ENCODE measurements at regions not wholly inside any gene's neighbourhood (a gene's known extent, or its start where the extent isn't known, plus 50 kb on each side); places are given as distances from the start of the nearest gene placed in this dataset.
A peak's percentile ranks its signal among the peaks of the same experiment; 100 is the strongest.

DNA sequence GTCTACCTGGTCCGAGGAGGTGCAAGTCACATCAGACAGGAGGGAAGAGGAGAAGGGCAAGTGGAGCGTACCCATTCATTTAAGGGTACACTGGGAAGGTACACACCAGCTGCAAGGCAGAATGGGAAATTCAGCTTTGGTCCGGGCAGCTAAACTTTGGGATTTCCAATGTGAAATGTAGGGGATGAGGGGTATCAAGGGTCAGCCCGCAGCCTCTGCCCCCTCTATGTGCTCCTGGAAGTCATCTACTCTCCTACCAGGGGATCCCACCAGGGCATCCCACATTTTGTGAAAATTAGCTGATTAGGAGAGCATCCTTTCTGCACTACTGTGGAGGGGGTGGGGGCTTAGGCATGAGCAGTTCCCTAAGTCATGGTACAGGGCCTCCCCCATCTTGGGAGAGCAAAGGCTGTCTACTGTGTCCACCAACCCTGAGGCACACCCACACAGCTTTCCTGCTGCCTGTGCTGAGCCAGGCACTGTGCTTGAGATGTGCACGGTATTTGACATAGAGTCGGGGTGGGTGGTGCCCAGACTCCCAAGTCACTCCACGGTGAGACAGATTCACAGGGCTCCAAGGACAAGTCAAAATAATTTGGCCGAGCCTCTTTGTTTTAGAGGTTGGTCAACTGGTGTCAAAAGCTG, 189.1 kb upstream of the SULF2 start:
- Histone ChIP-seq H3K4me1 (peaks cover 14% of the 10 kb centered on the region), H3K27ac (no peak overlapping the region), H3K36me3 (no peaks in the 10 kb centered on the region), H3K4me2 (no peak overlapping the region), H4K20me1 (ENCODE audit: low read depth) (no peaks in the 10 kb centered on the region), H3K27me3 (peaks cover 17% of the 10 kb centered on the region), H2AFZ (replicated peaks) (no peak overlapping the region), H3K79me2 (ENCODE audit: low read depth) (no peaks in the 10 kb centered on the region), H3K9me3 (ENCODE audit: low read depth) (no peaks in the 10 kb centered on the region), H3F3A (ENCODE audit: low read depth) (peaks cover 6% of the 10 kb centered on the region), H3K9ac (no peak overlapping the region), H3K4me3 (no peak overlapping the region)
- Mint-ChIP-seq H3K4me3 (peak overlapping the region; percentile 67), H3K9me3 (no peaks in the 10 kb centered on the region), H3K36me3 (no peaks in the 10 kb centered on the region), H3K27me3 (ENCODE audit: insufficient read depth, low read depth) (peaks cover 24% of the 10 kb centered on the region), H3K27ac (peak overlapping the region; percentile 86), H3K4me1 (peaks cover 93% of the 10 kb centered on the region)
- no peak for DNase-seq (ENCODE audit: low spot score)
- TF ChIP-seq CTCF (IDR thresholded peaks at IDR 0.05) (no peak), EZH2 (IDR thresholded peaks at IDR 0.05) (no peak), EZH2phosphoT487 (IDR thresholded peaks at IDR 0.05) (no peak)

- no peak overlapping the region for H3K9ac ChIP-seq
- no peaks in the 10 kb centered on the region for H3K79me2 ChIP-seq (ENCODE audit: low read depth)
- no peak overlapping the region for H3K4me2 ChIP-seq
- H3K36me3 Mint-ChIP-seq, result no peaks in the 10 kb centered on the region
- peaks cover under 1% of the 10 kb centered on the region for H3F3A ChIP-seq (ENCODE audit: low read depth)
- no peaks in the 10 kb centered on the region for H3K9me3 ChIP-seq (ENCODE audit: low read depth)
- peak overlapping the region; percentile 67 for H3K4me3 Mint-ChIP-seq
- peak overlapping the region; percentile 86 for H3K27ac Mint-ChIP-seq
- no peak overlapping the region for H3K4me3 ChIP-seq
- peaks cover 89% of the 10 kb centered on the region for H3K4me1 Mint-ChIP-seq
- no peak overlapping the region for H3K27ac ChIP-seq
- peak; percentile 81 for DNase-seq (ENCODE audit: low spot score)
- no peak overlapping the region for H2AFZ ChIP-seq (replicated peaks)
- peaks cover 21% of the 10 kb centered on the region for H3K27me3 Mint-ChIP-seq (ENCODE audit: insufficient read depth, low read depth)
- no peaks in the 10 kb centered on the region for H3K36me3 ChIP-seq
- H3K9me3 Mint-ChIP-seq, result no peaks in the 10 kb centered on the region
- TF ChIP-seq EZH2phosphoT487 (IDR thresholded peaks at IDR 0.05) (no peak), CTCF (IDR thresholded peaks at IDR 0.05) (no peak), EZH2 (IDR thresholded peaks at IDR 0.05) (no peak)
- no peaks in the 10 kb centered on the region for H4K20me1 ChIP-seq (ENCODE audit: low read depth)
- H3K4me1 ChIP-seq, result peaks cover 10% of the 10 kb centered on the region
- H3K27me3 ChIP-seq, result peaks cover 17% of the 10 kb centered on the region
Measured at GRCh38 chr20:47973519-47974233, 188.4 kb upstream of the SULF2 start.

DNA sequence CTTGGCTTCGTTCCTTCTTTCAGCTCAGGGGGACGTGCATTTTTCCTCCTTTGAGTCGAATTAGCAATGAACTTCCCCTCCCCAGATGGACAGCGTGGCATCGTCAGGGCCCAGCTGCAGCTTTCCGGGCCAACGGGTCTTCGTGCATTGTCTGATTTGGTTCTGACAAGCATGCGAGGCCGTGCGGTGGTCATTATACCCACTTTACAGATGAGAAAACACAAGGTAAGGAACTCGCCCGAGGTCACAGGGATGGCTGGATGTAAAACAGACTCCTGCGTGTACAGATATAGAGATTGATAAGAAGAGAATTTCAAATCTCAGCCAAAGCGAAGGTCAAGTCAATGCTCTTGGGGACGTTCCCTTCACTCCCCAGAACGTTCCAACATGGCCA, 187.6 kb upstream of the SULF2 start:
- no peaks in the 10 kb centered on the region for H3K79me2 ChIP-seq (ENCODE audit: low read depth)
- TF ChIP-seq EZH2phosphoT487 (IDR thresholded peaks at IDR 0.05), result no peak
- TF ChIP-seq EZH2 (IDR thresholded peaks at IDR 0.05), result no peak
- no peak for TF ChIP-seq CTCF (IDR thresholded peaks at IDR 0.05)

More for the DNA sequence above, 187.6 kb upstream of the SULF2 start:
- no peak overlapping the region for H3K9ac ChIP-seq
- Mint-ChIP-seq H3K36me3 (no peaks in the 10 kb centered on the region), H3K9me3 (no peaks in the 10 kb centered on the region), H3K27ac (peak overlapping the region; percentile 93), H3K27me3 (ENCODE audit: insufficient read depth, low read depth) (peaks cover 22% of the 10 kb centered on the region), H3K4me1 (peaks cover 84% of the 10 kb centered on the region), H3K4me3 (peak overlapping the region; percentile 39)
- H3K4me1 ChIP-seq, result peaks cover 9% of the 10 kb centered on the region
- DNase-seq (ENCODE audit: low spot score), result no peak
- no peaks in the 10 kb centered on the region for H4K20me1 ChIP-seq (ENCODE audit: low read depth)
- H3K27me3 ChIP-seq, result peaks cover 17% of the 10 kb centered on the region
- no peak overlapping the region for H3K4me3 ChIP-seq
- H3K36me3 ChIP-seq, result no peaks in the 10 kb centered on the region
- H3F3A ChIP-seq (ENCODE audit: low read depth), result no peaks in the 10 kb centered on the region
- H3K27ac ChIP-seq, result no peak overlapping the region
- H2AFZ ChIP-seq (replicated peaks), result no peak overlapping the region
- peak overlapping the region; percentile 61 for H3K4me2 ChIP-seq
- H3K9me3 ChIP-seq (ENCODE audit: low read depth), result no peaks in the 10 kb centered on the region
